IgD-negative memory B cell (primary cell): ENCODE measurements at regions not wholly inside any gene's neighbourhood (a gene's known extent, or its start where the extent isn't known, plus 50 kb on each side); places are given as distances from the start of the nearest gene placed in this dataset.

Experiments
- H3K27ac Mint-ChIP-seq, 3 donors: one replicate each; pipeline ENCODE4 v1.8.0; 2020 to 2022; ENCODE audit warnings: mild to moderate bottlenecking in 3 of 3, mixed read lengths in 3 of 3, moderate library complexity in 1 of 3
- H3K27me3 Mint-ChIP-seq: one replicate; pipeline ENCODE4 v1.8.0; 2021; ENCODE audit warnings: mixed read lengths
- H3K36me3 Mint-ChIP-seq: one replicate; pipeline ENCODE4 v1.8.0; 2020; ENCODE audit warnings: mild to moderate bottlenecking, mixed read lengths
- H3K4me1 Mint-ChIP-seq, 3 donors: one replicate each; pipeline ENCODE4 v1.8.0; 2020 to 2022; ENCODE audit warnings: mixed read lengths in 3 of 3, mild to moderate bottlenecking in 1 of 3
- H3K4me3 Mint-ChIP-seq, 4 donors: one replicate each; pipeline ENCODE4 v1.8.0; 2020 to 2022; ENCODE audit warnings: mild to moderate bottlenecking in 4 of 4, mixed read lengths in 4 of 4, moderate library complexity in 3 of 4
- H3K9me3 Mint-ChIP-seq, 3 donors: one replicate each; pipeline ENCODE4 v1.8.0; 2020 to 2021; ENCODE audit warnings: mixed read lengths in 3 of 3, mild to moderate bottlenecking in 1 of 3

- no peak overlapping the region for H3K27ac Mint-ChIP-seq
- H3K4me3 Mint-ChIP-seq: no peak overlapping the region
- H3K27me3 Mint-ChIP-seq: peaks cover 1% of the 10 kb centered on the region
- no peaks in the 10 kb centered on the region for H3K36me3 Mint-ChIP-seq
- H3K9me3 Mint-ChIP-seq: peaks cover 0 to 9% (median 0%) of the 10 kb centered on the region in 3 donors
- H3K4me1 Mint-ChIP-seq: peaks cover 0 to 2% (median 0%) of the 10 kb centered on the region in 3 donors
These were observed 357.9 kb upstream of the TSHZ2 start for GRCh38 chr20:52614051-52614863.

DNA sequence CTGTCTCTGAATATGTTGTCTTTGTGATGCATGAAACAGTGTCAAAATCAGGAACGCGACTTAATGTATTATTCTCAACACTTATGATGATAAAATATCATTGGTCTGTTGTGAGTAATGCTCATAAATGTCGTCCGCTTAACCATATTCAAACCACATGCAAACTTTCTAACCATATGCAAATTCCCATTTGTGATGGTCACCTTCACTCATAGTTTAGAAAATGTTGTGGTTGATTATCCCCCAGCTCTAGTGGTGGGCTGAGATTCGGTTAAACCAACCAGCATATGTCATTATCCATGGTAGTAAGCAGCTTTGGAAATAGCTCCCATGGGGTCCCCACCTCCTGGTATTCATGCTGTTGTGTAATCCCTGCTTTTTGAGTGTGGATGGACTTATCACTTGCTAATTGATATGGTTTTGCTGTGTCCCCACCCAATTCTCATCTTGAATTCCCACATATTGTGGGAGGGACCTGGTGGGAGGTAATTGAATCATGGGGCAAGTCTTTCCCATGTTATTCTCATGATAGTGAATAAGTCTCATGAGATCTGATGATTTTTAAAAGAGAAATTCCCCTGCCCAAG lies 360.0 kb upstream of the TSHZ2 start:
- H3K9me3 Mint-ChIP-seq: peaks cover 0 to 9% (median 0%) of the 10 kb centered on the region in 3 donors
- H3K4me1 Mint-ChIP-seq: peaks cover 0 to 2% (median 0%) of the 10 kb centered on the region in 3 donors
- H3K27ac Mint-ChIP-seq: no peak overlapping the region
- H3K4me3 Mint-ChIP-seq: no peak overlapping the region
- H3K36me3 Mint-ChIP-seq: no peaks in the 10 kb centered on the region
- peaks cover 1% of the 10 kb centered on the region for H3K27me3 Mint-ChIP-seq

GRCh38 chr20:52610749-52611148 lies 361.4 kb upstream of the TSHZ2 start:
- H3K36me3 Mint-ChIP-seq: no peaks in the 10 kb centered on the region
- H3K4me1 Mint-ChIP-seq: peaks cover 0 to 2% (median 0%) of the 10 kb centered on the region in 3 donors
- no peak overlapping the region for H3K27ac Mint-ChIP-seq
- H3K27me3 Mint-ChIP-seq: peaks cover 2% of the 10 kb centered on the region
- H3K4me3 Mint-ChIP-seq: no peak overlapping the region
- H3K9me3 Mint-ChIP-seq: peaks cover 0 to 9% (median 0%) of the 10 kb centered on the region in 3 donors

DNA sequence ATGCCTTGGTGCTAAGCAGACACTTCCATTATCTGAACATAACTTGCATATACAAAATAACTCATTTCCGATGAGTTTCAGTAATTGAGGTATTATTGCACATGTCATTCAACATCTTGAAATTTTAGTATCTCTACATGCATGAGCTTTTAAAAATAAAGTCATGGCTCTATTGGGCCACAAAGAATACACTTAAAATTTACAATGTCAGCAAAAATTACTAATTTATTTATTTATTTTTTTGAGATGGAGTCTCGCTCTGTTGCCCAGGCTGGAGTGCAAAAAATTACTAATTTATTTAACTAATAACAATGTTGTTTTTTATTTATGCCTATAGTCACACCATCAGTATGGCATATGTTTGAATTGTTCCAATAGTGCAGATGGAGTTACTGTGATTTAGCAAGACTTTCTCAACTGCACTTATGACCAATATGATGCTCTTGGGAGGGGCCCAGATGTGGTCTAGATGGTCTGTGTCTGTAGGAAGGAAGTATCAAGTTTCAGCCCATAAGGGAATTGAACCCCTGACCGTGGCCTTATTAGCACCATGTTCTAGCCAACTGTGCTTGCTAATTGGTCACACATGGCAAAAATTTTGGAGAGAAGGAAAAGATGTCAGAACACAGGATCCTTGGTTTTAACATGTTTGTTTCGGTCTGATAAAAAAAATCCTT lies 370.7 kb upstream of the TSHZ2 start:
- peaks cover 2% of the 10 kb centered on the region for H3K27me3 Mint-ChIP-seq
- no peak overlapping the region for H3K27ac Mint-ChIP-seq
- peaks cover 0 to 4% (median 0%) of the 10 kb centered on the region in 3 donors for H3K9me3 Mint-ChIP-seq
- no peaks in the 10 kb centered on the region for H3K36me3 Mint-ChIP-seq
- no peaks in the 10 kb centered on the region for H3K4me1 Mint-ChIP-seq
- no peak overlapping the region for H3K4me3 Mint-ChIP-seq

DNA sequence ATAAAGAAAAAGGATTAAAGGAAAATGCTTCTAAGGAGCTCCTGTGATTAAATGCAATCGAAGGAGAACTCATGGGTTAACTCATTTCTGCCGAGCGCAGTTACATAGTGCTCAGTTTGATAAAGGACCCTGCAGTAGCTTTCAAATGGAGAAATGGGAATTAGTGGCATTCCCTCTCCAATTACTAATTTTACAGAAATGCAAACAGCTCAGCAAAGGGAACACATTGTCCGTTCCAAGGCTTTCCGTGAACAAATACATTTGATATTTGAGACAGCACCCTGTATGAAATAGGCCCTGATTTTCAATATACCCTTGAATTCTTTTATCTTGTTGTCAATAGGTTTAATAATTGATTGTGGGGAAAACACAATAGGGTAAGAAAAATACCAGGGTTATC lies 375.9 kb upstream of the TSHZ2 start:
- H3K4me1 Mint-ChIP-seq: no peaks in the 10 kb centered on the region
- no peaks in the 10 kb centered on the region for H3K27me3 Mint-ChIP-seq
- H3K4me3 Mint-ChIP-seq: no peak overlapping the region
- H3K9me3 Mint-ChIP-seq: peaks cover 0 to 4% (median 3%) of the 10 kb centered on the region in 3 donors
- H3K27ac Mint-ChIP-seq: no peak overlapping the region
- H3K36me3 Mint-ChIP-seq: no peaks in the 10 kb centered on the region

- Mint-ChIP-seq H3K36me3 (no peaks in the 10 kb centered on the region), H3K4me1 (peaks cover 0 to under 1% (median 0%) of the 10 kb centered on the region in 3 donors), H3K4me3 (no peak overlapping the region), H3K27me3 (no peaks in the 10 kb centered on the region), H3K27ac (no peak overlapping the region), H3K9me3 (peaks cover 0 to 3% (median 2%) of the 10 kb centered on the region in 3 donors)
These were observed 376.6 kb upstream of the TSHZ2 start for GRCh38 chr20:52595518-52595917.

GRCh38 chr20:52593654-52594053 lies 378.5 kb upstream of the TSHZ2 start:
- peak overlapping the region in 1 of 3 donors; percentile 75 for H3K27ac Mint-ChIP-seq
- H3K36me3 Mint-ChIP-seq: no peaks in the 10 kb centered on the region
- no peaks in the 10 kb centered on the region for H3K27me3 Mint-ChIP-seq
- peaks cover 0 to 3% (median 0%) of the 10 kb centered on the region in 3 donors for H3K4me1 Mint-ChIP-seq
- H3K9me3 Mint-ChIP-seq: peaks cover 0 to 3% (median 0%) of the 10 kb centered on the region in 3 donors
- no peak overlapping the region for H3K4me3 Mint-ChIP-seq

DNA sequence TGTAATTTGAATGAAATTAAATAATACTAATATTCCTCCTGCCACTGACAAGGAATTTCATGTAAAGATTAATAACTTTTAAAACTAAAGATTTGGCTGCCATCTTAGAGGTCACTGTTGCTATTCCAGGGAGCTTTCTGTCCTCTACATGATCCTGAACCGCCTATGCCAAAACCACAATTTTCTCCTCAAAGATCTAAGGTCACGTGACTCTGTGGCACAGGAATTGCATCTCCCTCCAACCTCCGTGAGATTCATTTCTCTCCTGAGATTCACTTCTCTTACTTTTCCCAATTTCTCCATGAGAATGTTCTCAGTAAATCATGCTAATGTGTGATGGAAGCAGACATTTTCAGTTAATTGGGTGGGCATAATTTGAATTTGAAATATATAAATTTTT lies 379.6 kb upstream of the TSHZ2 start:
- H3K4me1 Mint-ChIP-seq: peaks cover 0 to 3% (median 0%) of the 10 kb centered on the region in 3 donors
- H3K36me3 Mint-ChIP-seq: no peaks in the 10 kb centered on the region
- H3K4me3 Mint-ChIP-seq: no peak overlapping the region
- H3K27me3 Mint-ChIP-seq: no peaks in the 10 kb centered on the region
- H3K9me3 Mint-ChIP-seq: peaks cover 0 to 3% (median 0%) of the 10 kb centered on the region in 3 donors
- H3K27ac Mint-ChIP-seq: no peak overlapping the region

GRCh38 chr20:52590100-52590499 lies 382.1 kb upstream of the TSHZ2 start:
- Mint-ChIP-seq H3K4me3 (no peak overlapping the region), H3K27me3 (no peaks in the 10 kb centered on the region), H3K27ac (no peak overlapping the region), H3K4me1 (peaks cover 0 to 3% (median 0%) of the 10 kb centered on the region in 3 donors), H3K36me3 (no peaks in the 10 kb centered on the region), H3K9me3 (peaks cover 0 to 3% (median 0%) of the 10 kb centered on the region in 3 donors)

GRCh38 chr20:52589251-52589812 lies 382.8 kb upstream of the TSHZ2 start:
- Mint-ChIP-seq H3K36me3 (no peaks in the 10 kb centered on the region), H3K27ac (no peak overlapping the region), H3K4me1 (peaks cover 0 to 3% (median 0%) of the 10 kb centered on the region in 3 donors), H3K27me3 (no peaks in the 10 kb centered on the region), H3K4me3 (no peak overlapping the region), H3K9me3 (peaks cover 0 to 3% (median 0%) of the 10 kb centered on the region in 3 donors)

GRCh38 chr20:52586660-52587059 lies 385.5 kb upstream of the TSHZ2 start:
- Mint-ChIP-seq H3K27ac (no peak overlapping the region), H3K4me3 (no peak overlapping the region), H3K36me3 (peaks cover 1% of the 10 kb centered on the region), H3K9me3 (no peaks in the 10 kb centered on the region), H3K27me3 (no peaks in the 10 kb centered on the region), H3K4me1 (peaks cover 0 to 3% (median 0%) of the 10 kb centered on the region in 3 donors)

- Mint-ChIP-seq H3K9me3 (no peaks in the 10 kb centered on the region), H3K36me3 (peaks cover 1% of the 10 kb centered on the region), H3K27ac (no peak overlapping the region), H3K27me3 (no peaks in the 10 kb centered on the region), H3K4me3 (no peak overlapping the region), H3K4me1 (peaks cover 0 to 1% (median 0%) of the 10 kb centered on the region in 3 donors)
These were observed 386.8 kb upstream of the TSHZ2 start for GRCh38 chr20:52585333-52585732.

- Mint-ChIP-seq H3K27ac (no peak overlapping the region), H3K36me3 (peaks cover 1% of the 10 kb centered on the region), H3K4me3 (no peak overlapping the region), H3K4me1 (peaks cover 0 to 6% (median 5%) of the 10 kb centered on the region in 3 donors), H3K27me3 (no peaks in the 10 kb centered on the region), H3K9me3 (peaks cover 0 to 8% (median 6%) of the 10 kb centered on the region in 3 donors)
These were observed 387.0 kb upstream of the ZFP64 start for GRCh38 chr20:52578559-52578958.

DNA sequence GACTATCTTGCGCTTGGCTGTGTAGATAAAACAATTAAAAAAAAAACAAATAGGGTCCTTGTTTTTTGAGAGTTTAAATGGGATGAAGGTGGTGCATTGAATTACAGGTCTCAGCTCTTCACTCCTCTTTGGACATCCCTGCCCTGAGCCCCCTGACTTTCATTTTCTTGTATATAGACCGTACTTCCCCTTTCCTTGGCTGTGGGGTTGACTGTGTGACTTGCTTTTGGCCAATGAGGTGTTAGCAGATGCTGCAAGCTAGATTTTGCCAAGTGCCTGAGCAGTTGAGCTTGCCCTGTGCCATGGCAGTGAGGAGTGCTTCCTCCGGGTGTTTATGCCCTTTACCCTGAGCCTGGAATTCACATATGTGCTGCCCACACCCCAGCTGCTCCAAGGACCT lies 386.1 kb upstream of the ZFP64 start:
- H3K9me3 Mint-ChIP-seq: peaks cover 0 to 8% (median 6%) of the 10 kb centered on the region in 3 donors
- H3K27me3 Mint-ChIP-seq: no peaks in the 10 kb centered on the region
- H3K4me3 Mint-ChIP-seq: peak overlapping the region in 2 of 4 donors; percentile 20 to 35
- H3K36me3 Mint-ChIP-seq: peaks cover under 1% of the 10 kb centered on the region
- H3K27ac Mint-ChIP-seq: no peak overlapping the region
- peaks cover 0 to 6% (median 5%) of the 10 kb centered on the region in 3 donors for H3K4me1 Mint-ChIP-seq

DNA sequence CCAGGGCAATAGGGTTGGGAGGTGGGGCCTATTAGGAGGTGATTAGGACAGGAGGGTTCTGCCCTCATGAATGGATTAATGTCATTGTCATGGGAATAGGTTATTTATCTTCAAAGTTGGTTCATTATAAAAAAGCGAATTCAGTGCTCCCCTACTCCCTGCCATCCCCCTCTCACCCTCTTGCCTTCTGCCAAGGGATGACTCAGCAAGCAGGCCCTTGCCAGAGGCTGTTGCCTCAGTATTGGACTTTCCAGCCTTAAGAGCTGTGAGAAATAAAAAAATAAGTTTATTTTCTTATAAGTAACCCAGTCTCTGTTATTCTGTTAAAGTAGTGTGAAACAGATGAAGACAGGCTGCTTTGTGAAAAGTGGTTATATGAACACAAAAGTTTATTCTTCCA lies 381.1 kb upstream of the ZFP64 start:
- Mint-ChIP-seq H3K9me3 (peaks cover 0 to 8% (median 8%) of the 10 kb centered on the region in 3 donors), H3K27me3 (peaks cover 2% of the 10 kb centered on the region), H3K4me3 (no peak overlapping the region), H3K4me1 (peaks cover 0 to 3% (median 2%) of the 10 kb centered on the region in 3 donors), H3K27ac (no peak overlapping the region), H3K36me3 (no peaks in the 10 kb centered on the region)
